Neural cell (in vitro differentiated cells): ENCODE measurements at regions not wholly inside any gene's neighbourhood (a gene's known extent, or its start where the extent isn't known, plus 50 kb on each side); places are given as distances from the start of the nearest gene placed in this dataset.
"Not testable (repeated sequence)": the region's sequence is repeated elsewhere in the genome, so short reads cannot be mapped to it uniquely, and the experiment has no call there.

ENCODE experiments used
- H2AFZ ChIP-seq: fragments of 200-600, 300-800 bp; sonication (generic), shearing (Covaris generic); 2 replicates; pipeline ENCODE4 v1.6.0; 2014; ENCODE audit warnings: low read depth, mild to moderate bottlenecking, antibody characterized with exemption, low read length, moderate library complexity
- H3F3A ChIP-seq: fragments of 200-600 bp; shearing (Covaris generic); 2 replicates; pipeline ENCODE4 v1.6.1; 2016; ENCODE audit warnings: mild to moderate bottlenecking, moderate library complexity, mixed read lengths, antibody characterized with exemption, low read length; ENCODE audit not compliant: insufficient read depth, poor library complexity, severe bottlenecking
- H3K27ac ChIP-seq: fragments of 200-600, 300-800 bp; sonication (generic), shearing (Covaris generic); 2 replicates; pipeline ENCODE4 v1.5.1; 2014; ENCODE audit warnings: mild to moderate bottlenecking, low read length, moderate library complexity
- H3K27me3 ChIP-seq: fragments of 300-800, 200-600 bp; sonication (generic), shearing (Covaris generic); 2 replicates; pipeline ENCODE4 v1.6.0; 2014; ENCODE audit warnings: mild to moderate bottlenecking, low read depth, low read length, moderate library complexity; ENCODE audit not compliant: insufficient read depth
- H3K36me3 ChIP-seq: fragments of 300-800, 200-600 bp; sonication (generic), shearing (Covaris generic); 2 replicates; pipeline ENCODE4 v1.5.1; 2014; ENCODE audit warnings: mild to moderate bottlenecking, antibody characterized with exemption, low read length, moderate library complexity; ENCODE audit not compliant: insufficient read depth
- H3K4me2 ChIP-seq: fragments of 300-800, 200-600 bp; sonication (generic), shearing (Covaris generic); 2 replicates; pipeline ENCODE4 v1.6.0; 2014; ENCODE audit warnings: mild to moderate bottlenecking, low read length
- H3K4me3 ChIP-seq: fragments of 300-800, 200-600 bp; sonication (generic), shearing (Covaris generic); 2 replicates; pipeline ENCODE4 v1.5.1; 2014; ENCODE audit warnings: mild to moderate bottlenecking, low read length, moderate library complexity
- H3K79me2 ChIP-seq: fragments of 200-600 bp; shearing (Covaris generic); replicated peaks from 2 replicates; pipeline ENCODE4 v1.6.0; 2014; ENCODE audit warnings: mild to moderate bottlenecking, low read length, moderate library complexity; ENCODE audit not compliant: insufficient read depth
- H3K9ac ChIP-seq: fragments of 300-800, 200-600 bp; sonication (generic), shearing (Covaris generic); 2 replicates; pipeline ENCODE4 v1.6.1; 2016; ENCODE audit warnings: mild to moderate bottlenecking, low read length, mixed read lengths
- H3K9me2 ChIP-seq: fragments of 200-600 bp; shearing (Covaris generic); 2 replicates; pipeline ENCODE4 v1.6.1; 2016; ENCODE audit warnings: mild to moderate bottlenecking, low read length, mixed read lengths; ENCODE audit not compliant: insufficient read depth
- H3K9me3 ChIP-seq: fragments of 200-600, 300-800 bp; sonication (generic), shearing (Covaris generic); 2 replicates; pipeline ENCODE4 v1.6.1; 2016; ENCODE audit warnings: mild to moderate bottlenecking, mixed run types, low read length, moderate library complexity, mixed read lengths
- H4K20me1 ChIP-seq: fragments of 200-600 bp; shearing (Covaris generic); 2 replicates; pipeline ENCODE4 v1.6.1; 2016; ENCODE audit warnings: mild to moderate bottlenecking, mixed run types; ENCODE audit not compliant: insufficient read depth
- EP300 ChIP-seq: fragments of 450-650 bp; conservative IDR thresholded peaks from 2 replicates; pipeline ENCODE4 v1.6.1; 2014; ENCODE audit warnings: antibody characterized with exemption, mild to moderate bottlenecking, moderate library complexity; ENCODE audit not compliant: poor library complexity, severe bottlenecking
- EZH2 ChIP-seq: fragments of 200-600, 300-800 bp; shearing (Covaris generic), sonication (generic); IDR thresholded peaks from 2 replicates; pipeline ENCODE4 v1.6.1; 2014; ENCODE audit warnings: antibody characterized with exemption, low read length, borderline replicate concordance, mild to moderate bottlenecking; ENCODE audit not compliant: insufficient read depth, poor library complexity, severe bottlenecking
- MXI1 ChIP-seq: fragments of 450-650 bp; conservative IDR thresholded peaks from 2 replicates; pipeline ENCODE4 v1.6.1; 2014; ENCODE audit warnings: antibody characterized with exemption, mild to moderate bottlenecking; ENCODE audit not compliant: poor library complexity, severe bottlenecking
- POLR2AphosphoS5 ChIP-seq: IDR thresholded peaks from 2 replicates; pipeline ENCODE4 v1.6.1; 2012
- RAD21 ChIP-seq: fragments of 450-650 bp; conservative IDR thresholded peaks from 2 replicates; pipeline ENCODE4 v1.6.1; 2014; ENCODE audit warnings: antibody characterized with exemption, mild to moderate bottlenecking, moderate library complexity
- SMC3 ChIP-seq: fragments of 450-650 bp; conservative IDR thresholded peaks from 2 replicates; pipeline ENCODE4 v1.6.1; 2014; ENCODE audit warnings: antibody characterized with exemption, mild to moderate bottlenecking, moderate library complexity; ENCODE audit not compliant: poor library complexity
- TAF1 ChIP-seq: IDR thresholded peaks from 2 replicates; pipeline ENCODE4 v1.6.1; 2012; ENCODE audit warnings: low read depth
- TF ChIP-seq, protein P1 (sequence below): fragments of 450-650 bp; IDR thresholded peaks from 2 replicates; pipeline ENCODE4 v1.5.1; 2014; ENCODE audit warnings: antibody characterized with exemption, mild to moderate bottlenecking, moderate library complexity; ENCODE audit not compliant: poor library complexity, severe bottlenecking
- TF ChIP-seq, protein P2 (sequence below): IDR thresholded peaks from 2 replicates; pipeline ENCODE4 v1.6.1; 2012; ENCODE audit warnings: borderline replicate concordance

DNA sequence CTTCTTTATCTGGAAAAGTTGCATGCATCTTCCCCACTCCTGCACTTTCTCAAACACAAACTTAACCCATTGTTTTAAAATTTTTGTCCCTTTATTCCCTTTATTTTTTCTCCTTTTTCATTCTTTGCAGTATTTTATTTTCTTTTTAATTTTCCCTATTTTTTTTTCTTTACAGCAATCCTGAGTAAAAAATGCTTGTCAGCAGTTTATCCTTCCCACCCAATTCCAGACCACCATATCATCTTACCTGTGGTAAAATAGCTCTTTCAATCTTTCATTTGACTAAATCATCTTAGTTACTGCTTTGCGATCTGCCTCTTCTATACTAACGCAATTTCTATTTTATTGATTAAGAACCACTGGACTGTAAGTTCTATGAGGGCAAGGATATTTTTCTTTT, 450.5 kb downstream of the KLHL4 start:
- Histone ChIP-seq H3K27me3 (no peaks in the 10 kb centered on the region), H3K36me3 (no peaks in the 10 kb centered on the region), H3K4me3 (no peak overlapping the region), H3K4me2 (no peak overlapping the region), H2AFZ (no peak overlapping the region), H4K20me1 (no peaks in the 10 kb centered on the region), H3K9me2 (no peaks in the 10 kb centered on the region), H3K9ac (no peak overlapping the region), H3F3A (no peaks in the 10 kb centered on the region), H3K27ac (no peak overlapping the region), H3K9me3 (no peaks in the 10 kb centered on the region), H3K79me2 (no peaks in the 10 kb centered on the region)
- no peak for TF ChIP-seq EP300
- TF ChIP-seq TAF1 = no peak
- TF ChIP-seq SMC3 = no peak
- no peak for TF ChIP-seq RAD21
- TF ChIP-seq EZH2 = no peak
- no peak for TF ChIP-seq POLR2AphosphoS5

DNA sequence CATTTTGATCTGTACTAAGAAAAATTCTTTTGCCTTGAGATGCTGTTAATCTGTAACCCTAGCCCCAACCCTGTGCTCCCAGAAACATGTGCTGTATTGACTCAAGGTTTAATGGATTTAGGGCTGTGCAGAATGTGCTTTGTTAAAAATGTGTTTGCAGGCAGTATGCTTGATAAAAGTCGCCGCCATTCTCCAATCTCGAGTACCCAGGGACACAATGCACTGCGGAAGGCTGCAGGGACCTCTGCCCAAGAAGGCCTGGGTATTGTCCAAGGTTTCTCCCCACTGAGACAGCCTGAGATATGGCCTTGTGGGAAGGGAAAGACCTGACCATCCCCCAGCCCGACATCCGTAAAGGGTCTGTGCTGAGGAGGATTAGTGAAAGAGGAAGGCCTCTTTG, 454.5 kb downstream of the KLHL4 start:
- not testable (repeated sequence) for H3F3A ChIP-seq, H3K9me2 ChIP-seq, H4K20me1 ChIP-seq, H3K4me3 ChIP-seq, H2AFZ ChIP-seq, H3K79me2 ChIP-seq, H3K4me2 ChIP-seq, H3K27ac ChIP-seq, H3K9ac ChIP-seq, H3K36me3 ChIP-seq, H3K27me3 ChIP-seq, H3K9me3 ChIP-seq

DNA sequence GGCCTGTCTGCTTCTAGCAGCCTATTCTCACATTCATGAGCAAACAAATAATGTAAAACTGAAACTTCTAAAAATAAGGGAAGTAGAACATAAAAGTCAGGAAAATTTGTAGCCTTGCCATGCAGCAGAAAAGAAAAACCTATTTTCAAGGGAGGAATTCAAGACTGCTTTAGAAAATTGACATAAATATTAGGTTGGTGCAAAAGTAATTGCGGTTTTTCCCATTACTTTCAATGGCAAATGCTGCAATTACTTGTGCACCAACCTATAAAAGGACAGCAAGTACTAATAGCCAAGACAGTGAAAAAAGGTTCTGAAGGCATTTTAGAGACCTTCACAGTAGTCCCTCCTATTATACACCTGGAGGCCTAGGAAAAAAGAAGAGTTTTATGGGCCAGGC, 457.8 kb downstream of the KLHL4 start:
- Histone ChIP-seq H3K27me3 (no peaks in the 10 kb centered on the region), H3K4me3 (no peak overlapping the region)
- TF ChIP-seq EZH2 (no peak), RAD21 (no peak), TAF1 (no peak), MXI1 (no peak), POLR2AphosphoS5 (no peak), EP300 (no peak), SMC3 (no peak)
- TF ChIP-seq, protein P1, sequence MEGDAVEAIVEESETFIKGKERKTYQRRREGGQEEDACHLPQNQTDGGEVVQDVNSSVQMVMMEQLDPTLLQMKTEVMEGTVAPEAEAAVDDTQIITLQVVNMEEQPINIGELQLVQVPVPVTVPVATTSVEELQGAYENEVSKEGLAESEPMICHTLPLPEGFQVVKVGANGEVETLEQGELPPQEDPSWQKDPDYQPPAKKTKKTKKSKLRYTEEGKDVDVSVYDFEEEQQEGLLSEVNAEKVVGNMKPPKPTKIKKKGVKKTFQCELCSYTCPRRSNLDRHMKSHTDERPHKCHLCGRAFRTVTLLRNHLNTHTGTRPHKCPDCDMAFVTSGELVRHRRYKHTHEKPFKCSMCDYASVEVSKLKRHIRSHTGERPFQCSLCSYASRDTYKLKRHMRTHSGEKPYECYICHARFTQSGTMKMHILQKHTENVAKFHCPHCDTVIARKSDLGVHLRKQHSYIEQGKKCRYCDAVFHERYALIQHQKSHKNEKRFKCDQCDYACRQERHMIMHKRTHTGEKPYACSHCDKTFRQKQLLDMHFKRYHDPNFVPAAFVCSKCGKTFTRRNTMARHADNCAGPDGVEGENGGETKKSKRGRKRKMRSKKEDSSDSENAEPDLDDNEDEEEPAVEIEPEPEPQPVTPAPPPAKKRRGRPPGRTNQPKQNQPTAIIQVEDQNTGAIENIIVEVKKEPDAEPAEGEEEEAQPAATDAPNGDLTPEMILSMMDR = no peak
- TF ChIP-seq, protein P2, sequence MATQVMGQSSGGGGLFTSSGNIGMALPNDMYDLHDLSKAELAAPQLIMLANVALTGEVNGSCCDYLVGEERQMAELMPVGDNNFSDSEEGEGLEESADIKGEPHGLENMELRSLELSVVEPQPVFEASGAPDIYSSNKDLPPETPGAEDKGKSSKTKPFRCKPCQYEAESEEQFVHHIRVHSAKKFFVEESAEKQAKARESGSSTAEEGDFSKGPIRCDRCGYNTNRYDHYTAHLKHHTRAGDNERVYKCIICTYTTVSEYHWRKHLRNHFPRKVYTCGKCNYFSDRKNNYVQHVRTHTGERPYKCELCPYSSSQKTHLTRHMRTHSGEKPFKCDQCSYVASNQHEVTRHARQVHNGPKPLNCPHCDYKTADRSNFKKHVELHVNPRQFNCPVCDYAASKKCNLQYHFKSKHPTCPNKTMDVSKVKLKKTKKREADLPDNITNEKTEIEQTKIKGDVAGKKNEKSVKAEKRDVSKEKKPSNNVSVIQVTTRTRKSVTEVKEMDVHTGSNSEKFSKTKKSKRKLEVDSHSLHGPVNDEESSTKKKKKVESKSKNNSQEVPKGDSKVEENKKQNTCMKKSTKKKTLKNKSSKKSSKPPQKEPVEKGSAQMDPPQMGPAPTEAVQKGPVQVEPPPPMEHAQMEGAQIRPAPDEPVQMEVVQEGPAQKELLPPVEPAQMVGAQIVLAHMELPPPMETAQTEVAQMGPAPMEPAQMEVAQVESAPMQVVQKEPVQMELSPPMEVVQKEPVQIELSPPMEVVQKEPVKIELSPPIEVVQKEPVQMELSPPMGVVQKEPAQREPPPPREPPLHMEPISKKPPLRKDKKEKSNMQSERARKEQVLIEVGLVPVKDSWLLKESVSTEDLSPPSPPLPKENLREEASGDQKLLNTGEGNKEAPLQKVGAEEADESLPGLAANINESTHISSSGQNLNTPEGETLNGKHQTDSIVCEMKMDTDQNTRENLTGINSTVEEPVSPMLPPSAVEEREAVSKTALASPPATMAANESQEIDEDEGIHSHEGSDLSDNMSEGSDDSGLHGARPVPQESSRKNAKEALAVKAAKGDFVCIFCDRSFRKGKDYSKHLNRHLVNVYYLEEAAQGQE = no peak

DNA sequence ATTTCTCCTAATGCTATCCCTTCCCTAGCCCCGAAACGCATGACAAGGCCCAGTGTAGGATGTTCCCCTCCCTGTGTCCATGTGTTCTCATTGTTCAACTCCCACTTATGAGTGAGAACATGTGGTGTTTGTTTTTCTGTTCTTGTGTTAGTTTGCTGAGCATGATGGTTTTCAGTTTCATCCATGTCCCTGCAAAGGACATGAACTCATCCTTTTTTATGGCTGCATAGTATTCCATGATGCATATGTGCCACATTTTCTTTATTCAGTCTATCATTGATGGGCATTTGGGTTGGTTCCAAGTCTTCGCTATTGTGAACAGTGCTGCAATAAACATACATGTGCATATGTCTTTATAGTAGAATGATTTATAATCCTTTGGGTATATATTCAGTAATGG, 490.3 kb downstream of the KLHL4 start:
- H3K36me3 ChIP-seq, H3K4me3 ChIP-seq, H3K4me2 ChIP-seq, H3K27ac ChIP-seq, H3K27me3 ChIP-seq, H3K79me2 ChIP-seq, H3F3A ChIP-seq, H4K20me1 ChIP-seq, H3K9ac ChIP-seq, H2AFZ ChIP-seq, H3K9me2 ChIP-seq, H3K9me3 ChIP-seq: not testable (repeated sequence)

More for the DNA sequence above, 457.8 kb downstream of the KLHL4 start:
- Histone ChIP-seq H3K9me2 (no peaks in the 10 kb centered on the region), H4K20me1 (no peaks in the 10 kb centered on the region), H3K9me3 (no peaks in the 10 kb centered on the region), H3K27ac (no peak overlapping the region), H3K4me2 (no peak overlapping the region), H2AFZ (no peak overlapping the region), H3K79me2 (no peaks in the 10 kb centered on the region), H3F3A (no peaks in the 10 kb centered on the region), H3K36me3 (no peaks in the 10 kb centered on the region), H3K9ac (no peak overlapping the region)
